ENCODE measurements at regions not wholly inside any gene's neighbourhood (a gene's known extent, or its start where the extent isn't known, plus 50 kb on each side); places are given as distances from the start of the nearest gene placed in this dataset.
"Not testable (repeated sequence)": the region's sequence is repeated elsewhere in the genome, so short reads cannot be mapped to it uniquely, and the experiment has no call there.

DNA sequence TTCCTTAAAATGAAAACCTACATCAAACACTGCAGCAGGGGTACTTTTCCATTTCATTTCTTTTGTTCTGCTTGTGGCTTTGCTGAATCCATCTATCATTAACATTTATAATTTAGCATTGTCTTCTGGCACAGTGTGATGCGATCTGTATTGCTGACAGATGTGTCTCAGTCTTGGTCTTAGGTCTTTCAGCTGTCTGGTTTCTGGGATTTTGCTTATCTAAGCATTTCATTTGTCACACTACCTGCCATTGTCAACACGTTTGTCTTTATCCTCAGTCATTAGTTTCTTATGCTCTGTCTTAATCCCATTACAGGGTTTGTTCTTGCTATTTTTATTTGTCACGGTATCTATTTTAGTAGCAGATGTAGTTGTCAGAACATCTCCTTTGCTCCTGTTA, 303.1 kb downstream of the IZUMO3 start:
- DNase-seq (ENCODE audit: low read depth), result no peak
- no peak overlapping the region for H3K4me3 ChIP-seq (ENCODE audit: low read depth, low read length)
- TF ChIP-seq, protein P1, sequence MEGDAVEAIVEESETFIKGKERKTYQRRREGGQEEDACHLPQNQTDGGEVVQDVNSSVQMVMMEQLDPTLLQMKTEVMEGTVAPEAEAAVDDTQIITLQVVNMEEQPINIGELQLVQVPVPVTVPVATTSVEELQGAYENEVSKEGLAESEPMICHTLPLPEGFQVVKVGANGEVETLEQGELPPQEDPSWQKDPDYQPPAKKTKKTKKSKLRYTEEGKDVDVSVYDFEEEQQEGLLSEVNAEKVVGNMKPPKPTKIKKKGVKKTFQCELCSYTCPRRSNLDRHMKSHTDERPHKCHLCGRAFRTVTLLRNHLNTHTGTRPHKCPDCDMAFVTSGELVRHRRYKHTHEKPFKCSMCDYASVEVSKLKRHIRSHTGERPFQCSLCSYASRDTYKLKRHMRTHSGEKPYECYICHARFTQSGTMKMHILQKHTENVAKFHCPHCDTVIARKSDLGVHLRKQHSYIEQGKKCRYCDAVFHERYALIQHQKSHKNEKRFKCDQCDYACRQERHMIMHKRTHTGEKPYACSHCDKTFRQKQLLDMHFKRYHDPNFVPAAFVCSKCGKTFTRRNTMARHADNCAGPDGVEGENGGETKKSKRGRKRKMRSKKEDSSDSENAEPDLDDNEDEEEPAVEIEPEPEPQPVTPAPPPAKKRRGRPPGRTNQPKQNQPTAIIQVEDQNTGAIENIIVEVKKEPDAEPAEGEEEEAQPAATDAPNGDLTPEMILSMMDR (IDR thresholded peaks at IDR 0.05; ENCODE audit: control insufficient read depth, extremely low read depth, insufficient read depth), result no peak

DNA sequence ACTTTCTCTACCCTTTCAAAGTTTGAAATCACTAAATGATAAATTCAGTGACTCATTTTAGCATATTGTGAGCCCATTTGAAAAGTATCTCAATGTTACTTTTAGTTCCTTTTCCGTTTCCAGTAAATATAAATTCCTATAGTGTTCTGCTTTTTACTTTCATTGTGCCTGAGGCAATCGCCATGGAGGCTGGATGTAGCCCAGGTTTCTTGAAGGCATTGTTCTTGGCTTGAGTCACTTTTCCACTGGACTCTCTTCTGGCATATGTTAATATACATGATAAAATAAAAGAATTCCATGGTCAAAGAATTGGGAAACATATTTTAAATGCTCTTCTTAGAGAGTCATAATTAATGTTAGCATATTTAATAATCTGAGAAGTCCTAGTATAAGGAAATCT, 327.0 kb downstream of the IZUMO3 start:
- TF ChIP-seq, protein P1 (IDR thresholded peaks at IDR 0.05; ENCODE audit: control insufficient read depth, extremely low read depth, insufficient read depth), result no peak
- DNase-seq (ENCODE audit: low read depth), result no peak
- no peak overlapping the region for H3K4me3 ChIP-seq (ENCODE audit: low read depth, low read length)

DNA sequence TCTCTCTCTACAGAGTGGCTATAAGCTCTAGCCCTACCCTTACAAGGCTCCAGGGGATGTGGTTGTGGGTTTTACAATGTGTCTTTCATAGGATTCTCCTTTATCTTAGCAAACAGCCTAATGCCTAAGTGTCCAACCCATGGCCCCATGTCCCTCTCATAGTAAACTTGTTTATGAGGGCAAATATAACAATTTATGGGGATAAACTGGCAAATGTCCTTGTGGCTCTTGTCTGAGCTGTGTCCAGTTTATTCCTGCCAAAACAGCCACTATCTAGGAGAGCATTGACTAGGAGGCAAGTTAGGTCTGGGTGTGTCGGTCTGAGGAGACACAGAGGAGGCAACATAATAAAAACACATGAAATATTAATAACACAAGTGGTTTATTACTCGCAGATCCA, 335.1 kb downstream of the IZUMO3 start:
- DNase-seq (ENCODE audit: low read depth), result peak; percentile 92
- TF ChIP-seq, protein P1 (IDR thresholded peaks at IDR 0.05; ENCODE audit: control insufficient read depth, extremely low read depth, insufficient read depth), result no peak

DNA sequence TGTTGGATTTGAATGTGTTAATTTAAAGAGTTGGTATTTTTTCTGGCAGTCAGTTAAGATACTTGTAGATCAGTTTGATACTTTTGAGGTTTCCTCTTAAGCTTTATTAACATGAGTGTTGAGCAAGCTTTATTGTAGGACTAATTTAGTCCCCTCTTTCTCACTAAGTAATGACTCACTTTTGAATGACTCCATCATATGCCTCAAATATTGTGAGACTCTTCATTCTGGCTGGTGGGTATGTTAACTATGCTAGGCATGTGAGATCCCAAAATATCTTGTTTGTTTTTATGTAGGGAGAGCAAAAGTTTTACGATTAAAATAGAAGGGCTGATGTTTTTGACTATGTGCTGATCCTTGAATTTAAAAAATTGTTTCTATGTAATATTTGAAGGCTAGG, 355.7 kb downstream of the IZUMO3 start:
- DNase-seq (ENCODE audit: low read depth), result no peak
- TF ChIP-seq, protein P1 (IDR thresholded peaks at IDR 0.05; ENCODE audit: control insufficient read depth, extremely low read depth, insufficient read depth), result no peak
- H3K4me3 ChIP-seq (ENCODE audit: low read depth, low read length), result no peak overlapping the region

More for the DNA sequence above, 335.1 kb downstream of the IZUMO3 start:
- no peak overlapping the region for H3K4me3 ChIP-seq (ENCODE audit: low read depth, low read length)

DNA sequence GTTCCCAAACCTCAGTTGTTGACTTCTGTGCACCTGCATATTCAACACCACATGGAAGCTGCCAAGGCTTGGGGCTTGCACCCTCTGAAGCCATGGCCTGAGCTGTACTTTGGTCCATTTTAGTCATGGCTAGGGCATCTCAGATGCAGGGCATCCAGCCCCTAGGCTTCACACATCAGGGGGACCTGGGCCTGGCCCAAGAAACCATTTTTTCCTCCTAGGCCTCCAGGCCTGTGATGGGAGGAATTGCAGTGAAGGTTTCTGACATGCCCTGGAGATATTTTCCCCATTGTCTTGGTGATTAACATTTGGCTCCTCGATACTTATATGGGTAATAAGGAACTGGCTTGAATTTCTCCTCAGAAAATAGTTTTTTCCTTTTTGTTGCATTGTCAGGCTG, 354.5 kb upstream of the ELAVL2 start:
- H3K4me3 ChIP-seq (ENCODE audit: low read depth, low read length); DNase-seq (ENCODE audit: low read depth): not testable (repeated sequence)

DNA sequence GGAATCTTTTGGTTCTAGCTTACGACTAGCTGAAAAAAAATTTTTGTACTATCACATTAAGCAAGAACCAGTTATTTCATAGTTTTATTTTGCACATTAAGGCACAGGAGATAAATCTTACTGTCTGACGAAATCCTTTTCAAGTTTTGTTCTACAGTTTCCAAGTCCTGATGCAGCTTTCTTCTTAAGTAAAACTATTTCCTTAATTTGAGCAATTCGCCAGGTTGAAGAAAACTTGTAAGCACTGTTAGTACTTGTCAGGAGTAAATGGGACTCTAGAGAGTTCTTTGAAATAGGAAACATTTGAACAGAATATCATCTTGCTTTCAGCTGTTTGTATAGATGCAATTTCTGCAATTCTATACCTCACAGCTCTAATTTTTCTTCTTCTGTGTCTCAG, 318.8 kb upstream of the ELAVL2 start:
- no peak for DNase-seq (ENCODE audit: low read depth)
- H3K4me3 ChIP-seq (ENCODE audit: low read depth, low read length), result no peak overlapping the region

DNA sequence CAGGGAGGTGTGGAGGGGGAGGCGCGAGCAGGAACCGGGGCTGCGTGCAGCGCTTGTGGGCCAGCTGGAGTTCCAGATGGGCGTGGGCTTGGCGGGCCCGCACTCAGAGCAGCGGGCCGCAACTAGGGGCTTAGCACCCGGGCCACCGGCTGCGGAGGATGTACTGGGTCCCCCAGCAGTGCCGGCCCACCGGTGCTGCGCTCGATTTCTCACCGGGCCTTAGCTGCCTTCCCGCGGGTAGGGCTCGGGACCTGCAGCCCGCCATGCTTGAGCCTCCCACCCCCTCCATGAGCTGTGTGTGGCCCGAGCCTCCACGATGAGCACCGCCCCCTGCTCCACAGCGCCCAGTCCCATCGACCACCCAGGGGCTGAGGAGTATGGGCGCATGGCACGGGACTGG, 309.0 kb upstream of the ELAVL2 start:
- DNase-seq (ENCODE audit: low read depth); H3K4me3 ChIP-seq (ENCODE audit: low read depth, low read length): not testable (repeated sequence)

More for the DNA sequence above, 318.8 kb upstream of the ELAVL2 start:
- TF ChIP-seq, protein P1 (IDR thresholded peaks at IDR 0.05; ENCODE audit: control insufficient read depth, extremely low read depth, insufficient read depth), result no peak

DNA sequence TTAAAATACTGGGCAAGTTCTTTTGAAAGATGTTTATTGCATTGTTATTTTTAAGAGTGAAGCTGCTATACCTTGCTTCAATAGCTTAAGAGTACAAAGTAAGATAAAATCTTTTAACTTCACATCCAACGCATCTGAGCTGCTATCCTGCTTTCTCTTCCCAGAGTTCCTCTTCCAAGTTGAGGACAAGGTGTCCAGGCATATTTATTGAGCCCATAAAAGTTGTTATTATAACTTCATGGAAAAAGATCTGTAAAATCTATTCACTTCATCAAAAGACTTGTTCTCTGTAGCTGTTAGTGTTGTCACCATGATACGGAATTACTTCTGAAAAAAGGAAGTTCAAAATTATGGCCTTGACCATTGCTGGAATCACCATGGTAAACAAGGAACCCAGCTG, 306.2 kb upstream of the ELAVL2 start:
- TF ChIP-seq, protein P1 (IDR thresholded peaks at IDR 0.05; ENCODE audit: control insufficient read depth, extremely low read depth, insufficient read depth), result no peak
- peak; percentile 69 for DNase-seq (ENCODE audit: low read depth)
- H3K4me3 ChIP-seq (ENCODE audit: low read depth, low read length), result no peak overlapping the region
